ENCODE measurements at regions not wholly inside any gene's neighbourhood (a gene's known extent, or its start where the extent isn't known, plus 50 kb on each side); places are given as distances from the start of the nearest gene placed in this dataset.

DNA sequence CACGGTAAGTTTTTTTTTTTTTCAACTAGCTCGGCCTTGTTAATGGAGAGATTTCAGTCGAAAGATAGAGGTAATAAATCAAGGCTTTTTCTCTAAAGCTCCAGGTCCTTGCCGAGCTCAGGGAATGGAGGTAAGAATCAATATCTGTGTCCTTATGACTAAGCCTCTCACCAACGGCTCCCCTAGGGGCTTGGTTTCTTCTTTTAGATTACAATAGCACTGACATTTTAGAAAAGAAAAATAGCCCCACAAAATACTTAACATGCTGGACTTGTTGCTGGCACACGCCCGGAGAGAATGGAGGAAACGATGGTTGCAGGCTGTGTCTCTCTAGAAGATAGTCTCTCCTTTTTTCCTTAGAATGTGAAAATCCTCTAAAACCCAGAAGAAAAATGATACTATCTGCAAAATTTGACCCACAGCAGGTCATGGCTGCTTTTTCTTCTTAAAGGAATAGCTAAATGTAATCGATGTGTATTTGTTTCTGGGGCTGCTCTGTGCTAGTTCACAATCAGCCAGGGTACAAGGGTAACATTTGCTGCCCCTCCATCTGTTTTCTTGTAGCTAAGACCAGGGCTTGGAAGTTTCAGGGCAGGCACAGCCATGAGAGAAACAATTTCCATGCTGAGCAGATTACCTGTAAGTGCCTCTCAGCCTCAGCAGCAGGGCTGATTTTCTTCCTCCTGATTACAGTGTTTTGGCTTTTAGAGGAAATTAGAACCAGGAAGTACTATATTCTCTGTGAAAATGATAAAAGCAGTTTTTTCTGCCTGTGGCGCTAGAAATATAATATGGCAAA, 86.2 kb upstream of the GNG12 start:
- TF ChIP-seq, protein P1, sequence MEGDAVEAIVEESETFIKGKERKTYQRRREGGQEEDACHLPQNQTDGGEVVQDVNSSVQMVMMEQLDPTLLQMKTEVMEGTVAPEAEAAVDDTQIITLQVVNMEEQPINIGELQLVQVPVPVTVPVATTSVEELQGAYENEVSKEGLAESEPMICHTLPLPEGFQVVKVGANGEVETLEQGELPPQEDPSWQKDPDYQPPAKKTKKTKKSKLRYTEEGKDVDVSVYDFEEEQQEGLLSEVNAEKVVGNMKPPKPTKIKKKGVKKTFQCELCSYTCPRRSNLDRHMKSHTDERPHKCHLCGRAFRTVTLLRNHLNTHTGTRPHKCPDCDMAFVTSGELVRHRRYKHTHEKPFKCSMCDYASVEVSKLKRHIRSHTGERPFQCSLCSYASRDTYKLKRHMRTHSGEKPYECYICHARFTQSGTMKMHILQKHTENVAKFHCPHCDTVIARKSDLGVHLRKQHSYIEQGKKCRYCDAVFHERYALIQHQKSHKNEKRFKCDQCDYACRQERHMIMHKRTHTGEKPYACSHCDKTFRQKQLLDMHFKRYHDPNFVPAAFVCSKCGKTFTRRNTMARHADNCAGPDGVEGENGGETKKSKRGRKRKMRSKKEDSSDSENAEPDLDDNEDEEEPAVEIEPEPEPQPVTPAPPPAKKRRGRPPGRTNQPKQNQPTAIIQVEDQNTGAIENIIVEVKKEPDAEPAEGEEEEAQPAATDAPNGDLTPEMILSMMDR (IDR thresholded peaks at IDR 0.05; ENCODE audit: control extremely low read depth, extremely low read depth) = no peak
- whole genome bisulfite sequencing, 2 donors = 79 to 87% methylated on average over 10 of the region's 10 CpGs
- Histone ChIP-seq H3K27ac (ENCODE audit: low read depth in 1 of 2, low read length in 1 of 2) (no peak overlapping the region), H3K9ac (ENCODE audit: insufficient read depth in 1 of 2, low read length in 2 of 2) (no peak overlapping the region), H3K4me3 (no peak overlapping the region), H3K4me1 (ENCODE audit: control insufficient read depth in 5 of 5, insufficient read depth in 5 of 5, low read length in 5 of 5) (no peaks in the 10 kb centered on the region), H3K36me3 (ENCODE audit: control insufficient read depth in 4 of 4, insufficient read depth in 4 of 4, low read length in 4 of 4) (no peaks in the 10 kb centered on the region), H3K27me3 (ENCODE audit: control insufficient read depth in 3 of 3, insufficient read depth in 3 of 3, low read length in 2 of 3) (no peaks in the 10 kb centered on the region), H3K9me3 (ENCODE audit: control insufficient read depth in 4 of 4, insufficient read depth in 3 of 4, low read length in 3 of 4) (no peaks in the 10 kb centered on the region)
- ATAC-seq (ENCODE audit: insufficient read depth, low FRiP score) (no peak), DNase-seq (no peak)

GRCh38 chr1:67918067-67918466, 84.8 kb upstream of the GNG12 start:
- Histone ChIP-seq H3K36me3 (ENCODE audit: control insufficient read depth in 4 of 4, insufficient read depth in 4 of 4, low read length in 4 of 4) (no peaks in the 10 kb centered on the region), H3K4me1 (ENCODE audit: control insufficient read depth in 5 of 5, insufficient read depth in 5 of 5, low read length in 5 of 5) (no peaks in the 10 kb centered on the region), H3K27ac (ENCODE audit: low read depth in 1 of 2, low read length in 1 of 2) (no peak overlapping the region), H3K27me3 (ENCODE audit: control insufficient read depth in 3 of 3, insufficient read depth in 3 of 3, low read length in 2 of 3) (no peaks in the 10 kb centered on the region), H3K9me3 (ENCODE audit: control insufficient read depth in 4 of 4, insufficient read depth in 3 of 4, low read length in 3 of 4) (no peaks in the 10 kb centered on the region), H3K9ac (ENCODE audit: insufficient read depth in 1 of 2, low read length in 2 of 2) (no peak overlapping the region), H3K4me3 (no peak overlapping the region)
- ATAC-seq (ENCODE audit: insufficient read depth, low FRiP score) = no peak
- no peak for DNase-seq
- WGBS, 2 donors = 91 to 92% methylated on average over 2 of the region's 2 CpGs
- TF ChIP-seq, protein P1 (IDR thresholded peaks at IDR 0.05; ENCODE audit: control extremely low read depth, extremely low read depth) = no peak

DNA sequence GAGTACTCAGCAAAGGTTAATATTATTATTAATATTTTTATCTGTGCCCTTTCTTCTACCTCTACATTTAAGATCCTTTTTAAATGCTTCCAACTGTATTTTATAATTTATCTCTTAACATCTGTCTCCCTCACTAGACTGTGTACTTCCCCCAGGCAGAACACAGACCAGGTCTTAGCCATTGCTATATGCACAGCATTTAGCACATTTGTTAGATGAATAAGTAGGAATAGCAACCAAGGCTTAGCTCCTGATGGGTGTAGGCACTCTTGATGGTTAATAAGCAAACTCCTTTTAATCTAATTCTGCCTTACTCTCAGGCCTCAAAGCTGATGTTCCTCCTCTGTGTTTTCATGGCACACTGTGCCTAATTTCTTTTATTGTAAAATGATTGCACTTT, 83.7 kb upstream of the GNG12 start:
- DNase-seq (no peak), ATAC-seq (ENCODE audit: insufficient read depth, low FRiP score) (no peak)
- H3K9me3 ChIP-seq (ENCODE audit: control insufficient read depth in 4 of 4, insufficient read depth in 3 of 4, low read length in 3 of 4) = no peaks in the 10 kb centered on the region
- no peak overlapping the region for H3K4me3 ChIP-seq
- H3K36me3 ChIP-seq (ENCODE audit: control insufficient read depth in 4 of 4, insufficient read depth in 4 of 4, low read length in 4 of 4) = no peaks in the 10 kb centered on the region
- H3K4me1 ChIP-seq (ENCODE audit: control insufficient read depth in 5 of 5, insufficient read depth in 5 of 5, low read length in 5 of 5) = no peaks in the 10 kb centered on the region
- H3K27me3 ChIP-seq (ENCODE audit: control insufficient read depth in 3 of 3, insufficient read depth in 3 of 3, low read length in 2 of 3) = no peaks in the 10 kb centered on the region
- no peak overlapping the region for H3K27ac ChIP-seq (ENCODE audit: low read depth in 1 of 2, low read length in 1 of 2)
- H3K9ac ChIP-seq (ENCODE audit: insufficient read depth in 1 of 2, low read length in 2 of 2) = no peak overlapping the region
- TF ChIP-seq, protein P1 (IDR thresholded peaks at IDR 0.05; ENCODE audit: control extremely low read depth, extremely low read depth) = no peak

Measured in lung (tissue), 11 donors.